H9 (cell line): ENCODE measurements at regions not wholly inside any gene's neighbourhood (a gene's known extent, or its start where the extent isn't known, plus 50 kb on each side); places are given as distances from the start of the nearest gene placed in this dataset.

ENCODE experiments used
- DNase-seq: peaks from one replicate; pipeline ENCODE4 v3.0.0-alpha.2; 2017
- H2AFZ ChIP-seq: one replicate; pipeline ENCODE4 v1.6.1; 2013; ENCODE audit warnings: mild to moderate bottlenecking, low read length, control low read depth, moderate library complexity
- H2AK5ac ChIP-seq: 2 replicates; pipeline ENCODE4 v1.6.1; 2013; ENCODE audit warnings: low read length, control low read depth, mixed read lengths; ENCODE audit not compliant: insufficient read length
- H2BK120ac ChIP-seq: one replicate; pipeline ENCODE4 v1.6.1; 2013; ENCODE audit warnings: low read depth, mild to moderate bottlenecking, low read length, control low read depth, inconsistent platforms; ENCODE audit not compliant: poor library complexity, severe bottlenecking
- H2BK12ac ChIP-seq: 2 replicates; pipeline ENCODE4 v1.6.1; 2013; ENCODE audit warnings: low read length, control low read depth, mixed read lengths, low read depth; ENCODE audit not compliant: insufficient read length
- H2BK15ac ChIP-seq: 2 replicates; pipeline ENCODE4 v1.6.1; 2013; ENCODE audit warnings: low read depth, low read length, control low read depth
- H2BK20ac ChIP-seq: one replicate; pipeline ENCODE4 v1.6.1; 2013; ENCODE audit warnings: low read depth, mild to moderate bottlenecking, low read length, control low read depth, inconsistent platforms; ENCODE audit not compliant: poor library complexity, severe bottlenecking
- H2BK5ac ChIP-seq: 2 replicates; pipeline ENCODE4 v1.6.1; 2013; ENCODE audit warnings: low read length, control low read depth, mixed read lengths; ENCODE audit not compliant: insufficient read length
- H3K14ac ChIP-seq: 2 replicates; pipeline ENCODE4 v1.6.1; 2013; ENCODE audit warnings: low read length, control low read depth; ENCODE audit not compliant: insufficient read depth
- H3K18ac ChIP-seq: 2 replicates; pipeline ENCODE4 v1.6.1; 2013; ENCODE audit warnings: low read depth, mild to moderate bottlenecking, mixed read lengths, low read length, control low read depth; ENCODE audit not compliant: insufficient read length
- H3K23ac ChIP-seq: 2 replicates; pipeline ENCODE4 v1.6.1; 2013; ENCODE audit warnings: low read length, control low read depth, mixed read lengths, low read depth; ENCODE audit not compliant: insufficient read length
- H3K23me2 ChIP-seq: 2 replicates; pipeline ENCODE4 v1.6.1; 2013; ENCODE audit warnings: low read depth, mild to moderate bottlenecking, mixed read lengths, low read length, control low read depth; ENCODE audit not compliant: insufficient read length, poor library complexity, severe bottlenecking
- H3K27ac ChIP-seq: 2 replicates; pipeline ENCODE4 v1.5.1; 2013; ENCODE audit warnings: low read length, control low read depth, mixed read lengths, low read depth; ENCODE audit not compliant: insufficient read length
- H3K27me3 ChIP-seq: 2 replicates; pipeline ENCODE4 v1.6.1; 2013; ENCODE audit warnings: low read length, control low read depth, inconsistent platforms; ENCODE audit not compliant: insufficient read depth
- H3K4ac ChIP-seq: 2 replicates; pipeline ENCODE4 v1.6.1; 2013; ENCODE audit warnings: low read depth, mild to moderate bottlenecking, control low read depth, inconsistent platforms, low read length, moderate library complexity
- H3K4me1 ChIP-seq: 2 replicates; pipeline ENCODE4 v1.6.1; 2013; ENCODE audit warnings: low read length, control low read depth, inconsistent platforms; ENCODE audit not compliant: insufficient read depth
- H3K4me2 ChIP-seq: 2 replicates; pipeline ENCODE4 v1.6.1; 2013; ENCODE audit warnings: low read length, control low read depth, mixed read lengths; ENCODE audit not compliant: insufficient read length, insufficient read depth
- H3K56ac ChIP-seq: 2 replicates; pipeline ENCODE4 v1.6.1; 2013; ENCODE audit warnings: low read depth, mild to moderate bottlenecking, mixed read lengths, low read length, control low read depth; ENCODE audit not compliant: insufficient read length
- H3K79me1 ChIP-seq: 2 replicates; pipeline ENCODE4 v1.6.1; 2013; ENCODE audit warnings: low read depth, mild to moderate bottlenecking, moderate library complexity, low read length, control low read depth, inconsistent platforms; ENCODE audit not compliant: insufficient read depth, poor library complexity, severe bottlenecking
- H3K79me2 ChIP-seq: 2 replicates; pipeline ENCODE4 v1.6.1; 2013; ENCODE audit warnings: low read length, control low read depth, inconsistent platforms; ENCODE audit not compliant: insufficient read depth
- H3K9ac ChIP-seq: 2 replicates; pipeline ENCODE4 v1.6.1; 2013; ENCODE audit warnings: low read length, control low read depth, mixed read lengths; ENCODE audit not compliant: insufficient read length; ENCODE audit errors: extremely low read depth
- H3K9me3 ChIP-seq: one replicate; pipeline ENCODE4 v1.6.1; 2013; ENCODE audit warnings: low read depth, low read length, inconsistent platforms; ENCODE audit not compliant: control insufficient read depth
- H3T11ph ChIP-seq: one replicate; pipeline ENCODE4 v1.6.1; 2013; ENCODE audit warnings: mild to moderate bottlenecking, low read length, control low read depth, inconsistent platforms
- H4K20me1 ChIP-seq: one replicate; pipeline ENCODE4 v1.6.1; 2013; ENCODE audit not compliant: control insufficient read depth, insufficient read length, insufficient read depth
- H4K5ac ChIP-seq: 2 replicates; pipeline ENCODE4 v1.6.1; 2013; ENCODE audit warnings: low read depth, mild to moderate bottlenecking, mixed read lengths, low read length, control low read depth; ENCODE audit not compliant: insufficient read length
- H4K8ac ChIP-seq: replicated peaks from 2 replicates; pipeline ENCODE4 v1.6.1; 2013; ENCODE audit warnings: low read length, control low read depth, mixed read lengths, low read depth; ENCODE audit not compliant: insufficient read length
- H4K91ac ChIP-seq: 2 replicates; pipeline ENCODE4 v1.6.1; 2013; ENCODE audit warnings: low read depth, mild to moderate bottlenecking, moderate library complexity, mixed read lengths, low read length, control low read depth; ENCODE audit not compliant: insufficient read length
- H3K27ac Mint-ChIP-seq, 3 experiments: 2 replicates in 2 of 3; 3 replicates in 1 of 3; pipeline ENCODE4 v1.8.0; 2020 to 2021; ENCODE audit warnings: mixed read lengths in 3 of 3, mild to moderate bottlenecking in 1 of 3, moderate library complexity in 1 of 3
- H3K27me3 Mint-ChIP-seq: 2 replicates; pipeline ENCODE4 v1.8.0; 2021; ENCODE audit warnings: low read depth, mild to moderate bottlenecking, moderate library complexity, mixed read lengths
- H3K36me3 Mint-ChIP-seq, 3 experiments: 2 replicates in 2 of 3; 3 replicates in 1 of 3; pipeline ENCODE4 v1.8.0; 2020 to 2021; ENCODE audit warnings: low read depth in 3 of 3, mixed read lengths in 3 of 3; ENCODE audit not compliant: insufficient read depth in 1 of 3
- H3K4me1 Mint-ChIP-seq, 2 experiments: 2 replicates each; pipeline ENCODE4 v1.8.0; 2020; ENCODE audit warnings: mixed read lengths in 2 of 2
- H3K4me3 Mint-ChIP-seq, 2 experiments: 2 replicates in 1 of 2; 3 replicates in 1 of 2; pipeline ENCODE4 v1.8.0; 2020 to 2021; ENCODE audit warnings: mild to moderate bottlenecking in 2 of 2, mixed read lengths in 2 of 2, moderate library complexity in 1 of 2
- H3K9me3 Mint-ChIP-seq, 2 experiments: 2 replicates in 1 of 2; 3 replicates in 1 of 2; pipeline ENCODE4 v1.8.0; 2020; ENCODE audit warnings: mild to moderate bottlenecking in 2 of 2, mixed read lengths in 2 of 2, moderate library complexity in 1 of 2
- WGBS: extraction: QIAGEN DNeasy Blood & Tissue Kit; methylation state at CpG from one replicate; pipeline ENCODE4 v1.1.7; 2013; ENCODE audit warnings: missing lambda C conversion rate, low lambda C conversion rate, mixed read lengths; ENCODE audit not compliant: insufficient read length; ENCODE audit errors: extremely low coverage; 5-methylcytosine and 5-hydroxymethylcytosine counted together
- TF ChIP-seq, protein P1 (sequence below): fragments of 200-600 bp; sonication (generic); conservative IDR thresholded peaks from 3 replicates; pipeline ENCODE4 v1.8.0; 2021; ENCODE audit warnings: antibody characterized with exemption, mild to moderate bottlenecking

DNA sequence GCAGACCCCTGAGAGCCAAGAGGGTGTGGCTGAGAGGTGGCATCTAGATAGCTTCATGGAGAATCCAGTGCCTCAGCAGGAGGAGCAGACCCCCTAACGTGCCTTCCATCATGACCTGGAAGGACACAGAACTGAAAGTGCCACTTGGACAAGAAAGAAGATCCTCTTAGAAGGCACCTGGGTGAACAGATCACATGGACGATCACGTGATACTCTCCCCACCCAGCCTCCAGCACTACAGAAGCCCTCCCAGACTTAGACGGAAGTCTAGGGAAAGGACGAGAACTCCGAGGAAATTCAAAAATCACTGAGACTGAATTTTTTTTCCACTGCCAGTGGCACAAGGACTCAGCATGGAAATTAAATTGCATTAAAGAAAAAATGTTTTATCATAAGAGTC, 113.4 kb downstream of the MRM1 start:
- no peak overlapping the region for H3K14ac ChIP-seq
- no peak overlapping the region for H3K4me2 ChIP-seq
- 0 out of 2 replicates have a peak, but pooled peaks cover 2% of the 10 kb centered on the region for H3K27me3 ChIP-seq
- no peak overlapping the region for H3K27ac Mint-ChIP-seq
- WGBS = no CpG with 5 or more reads among the region's 6 CpGs
- no peak overlapping the region for H2AFZ ChIP-seq
- H2BK120ac ChIP-seq = no peak overlapping the region
- no peak overlapping the region for H3T11ph ChIP-seq
- no peak overlapping the region for H2BK12ac ChIP-seq
- H2AK5ac ChIP-seq = no peak overlapping the region
- no peak overlapping the region for H2BK5ac ChIP-seq
- no peaks in the 10 kb centered on the region for H3K9me3 ChIP-seq
- no peaks in the 10 kb centered on the region for H3K36me3 Mint-ChIP-seq
- no peaks in the 10 kb centered on the region for H4K20me1 ChIP-seq
- no peaks in the 10 kb centered on the region for H3K79me1 ChIP-seq
- no peak overlapping the region for H4K5ac ChIP-seq
- peaks cover 2% of the 10 kb centered on the region for H3K27me3 Mint-ChIP-seq
- no peaks in the 10 kb centered on the region for H3K79me2 ChIP-seq
- no peak overlapping the region for H2BK15ac ChIP-seq
- no peak overlapping the region for H3K27ac ChIP-seq
- no peaks in the 10 kb centered on the region for H3K4me1 ChIP-seq
- TF ChIP-seq, protein P1, sequence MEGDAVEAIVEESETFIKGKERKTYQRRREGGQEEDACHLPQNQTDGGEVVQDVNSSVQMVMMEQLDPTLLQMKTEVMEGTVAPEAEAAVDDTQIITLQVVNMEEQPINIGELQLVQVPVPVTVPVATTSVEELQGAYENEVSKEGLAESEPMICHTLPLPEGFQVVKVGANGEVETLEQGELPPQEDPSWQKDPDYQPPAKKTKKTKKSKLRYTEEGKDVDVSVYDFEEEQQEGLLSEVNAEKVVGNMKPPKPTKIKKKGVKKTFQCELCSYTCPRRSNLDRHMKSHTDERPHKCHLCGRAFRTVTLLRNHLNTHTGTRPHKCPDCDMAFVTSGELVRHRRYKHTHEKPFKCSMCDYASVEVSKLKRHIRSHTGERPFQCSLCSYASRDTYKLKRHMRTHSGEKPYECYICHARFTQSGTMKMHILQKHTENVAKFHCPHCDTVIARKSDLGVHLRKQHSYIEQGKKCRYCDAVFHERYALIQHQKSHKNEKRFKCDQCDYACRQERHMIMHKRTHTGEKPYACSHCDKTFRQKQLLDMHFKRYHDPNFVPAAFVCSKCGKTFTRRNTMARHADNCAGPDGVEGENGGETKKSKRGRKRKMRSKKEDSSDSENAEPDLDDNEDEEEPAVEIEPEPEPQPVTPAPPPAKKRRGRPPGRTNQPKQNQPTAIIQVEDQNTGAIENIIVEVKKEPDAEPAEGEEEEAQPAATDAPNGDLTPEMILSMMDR = no peak
- H3K23me2 ChIP-seq = no peaks in the 10 kb centered on the region
- H3K23ac ChIP-seq = no peak overlapping the region
- H3K9me3 Mint-ChIP-seq = no peaks in the 10 kb centered on the region
- DNase-seq = no peak
- H3K4me1 Mint-ChIP-seq = 0 out of 4 replicates have a peak, but pooled peaks cover 2% of the 10 kb centered on the region in 2 experiments
- no peak overlapping the region for H4K8ac ChIP-seq
- H3K9ac ChIP-seq = no peak overlapping the region
- H4K91ac ChIP-seq = no peak overlapping the region
- H2BK20ac ChIP-seq = no peak overlapping the region
- H3K4me3 Mint-ChIP-seq = no peak overlapping the region
- no peak overlapping the region for H3K4ac ChIP-seq
- H3K56ac ChIP-seq = no peak overlapping the region
- H3K18ac ChIP-seq = no peak overlapping the region
